IgD-negative memory B cell (primary cell): ENCODE measurements at regions not wholly inside any gene's neighbourhood (a gene's known extent, or its start where the extent isn't known, plus 50 kb on each side); places are given as distances from the start of the nearest gene placed in this dataset.
A peak's percentile ranks its signal among the peaks of the same experiment; 100 is the strongest.

Experiments
- H3K27ac Mint-ChIP-seq, 3 donors: one replicate each; pipeline ENCODE4 v1.8.0; 2020 to 2022; ENCODE audit warnings: mild to moderate bottlenecking in 3 of 3, mixed read lengths in 3 of 3, moderate library complexity in 1 of 3
- H3K27me3 Mint-ChIP-seq: one replicate; pipeline ENCODE4 v1.8.0; 2021; ENCODE audit warnings: mixed read lengths
- H3K36me3 Mint-ChIP-seq: one replicate; pipeline ENCODE4 v1.8.0; 2020; ENCODE audit warnings: mild to moderate bottlenecking, mixed read lengths
- H3K4me1 Mint-ChIP-seq, 3 donors: one replicate each; pipeline ENCODE4 v1.8.0; 2020 to 2022; ENCODE audit warnings: mixed read lengths in 3 of 3, mild to moderate bottlenecking in 1 of 3
- H3K4me3 Mint-ChIP-seq, 4 donors: one replicate each; pipeline ENCODE4 v1.8.0; 2020 to 2022; ENCODE audit warnings: mild to moderate bottlenecking in 4 of 4, mixed read lengths in 4 of 4, moderate library complexity in 3 of 4
- H3K9me3 Mint-ChIP-seq, 3 donors: one replicate each; pipeline ENCODE4 v1.8.0; 2020 to 2021; ENCODE audit warnings: mixed read lengths in 3 of 3, mild to moderate bottlenecking in 1 of 3

DNA sequence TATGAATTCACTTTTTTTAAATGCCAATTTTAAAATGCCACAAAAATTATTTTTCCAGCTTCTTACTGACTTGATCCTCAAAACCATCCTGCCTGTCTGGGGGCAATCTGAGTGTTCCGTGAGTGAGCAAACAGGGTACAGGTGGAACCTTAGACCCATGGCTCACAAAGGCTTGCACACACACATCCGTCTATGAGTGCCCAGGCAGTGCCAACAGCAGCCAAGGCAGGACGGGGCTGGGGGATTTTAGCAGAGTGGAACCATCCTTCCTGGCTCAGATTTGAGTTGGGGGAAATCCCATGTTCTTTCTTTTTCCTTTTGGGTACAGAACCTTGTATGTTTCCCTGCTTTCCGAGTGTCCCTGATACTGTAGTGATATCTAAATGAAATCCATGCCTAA is 377.7 kb upstream of the MGMT start:
- H3K9me3 Mint-ChIP-seq = peaks cover 0 to 7% (median 4%) of the 10 kb centered on the region in 3 donors
- no peaks in the 10 kb centered on the region for H3K4me1 Mint-ChIP-seq
- peaks cover 2% of the 10 kb centered on the region for H3K27me3 Mint-ChIP-seq
- H3K27ac Mint-ChIP-seq = no peak overlapping the region
- no peaks in the 10 kb centered on the region for H3K36me3 Mint-ChIP-seq
- H3K4me3 Mint-ChIP-seq = no peak overlapping the region

DNA sequence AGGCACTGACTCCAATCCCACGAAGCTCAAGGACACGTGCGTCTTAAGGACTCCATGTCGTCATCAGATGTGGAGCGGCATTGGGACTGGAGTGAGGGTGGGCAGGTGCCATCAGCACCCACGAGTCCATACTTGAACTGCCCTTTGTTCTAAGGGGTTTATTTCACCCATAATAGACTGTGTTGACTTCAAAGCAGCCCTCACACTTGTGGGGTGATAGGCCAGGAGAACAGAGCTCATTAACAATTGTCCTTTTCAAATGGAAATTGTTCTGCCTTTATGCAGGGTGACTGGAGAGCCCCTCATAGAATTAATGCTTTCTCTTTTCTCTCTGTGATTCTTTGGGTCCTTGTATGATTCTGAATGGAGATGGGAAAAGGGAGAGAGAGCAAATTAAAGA is 376.9 kb upstream of the MGMT start:
- no peak overlapping the region for H3K27ac Mint-ChIP-seq
- H3K27me3 Mint-ChIP-seq = peaks cover 2% of the 10 kb centered on the region
- H3K4me1 Mint-ChIP-seq = no peaks in the 10 kb centered on the region
- H3K9me3 Mint-ChIP-seq = peaks cover 0 to 7% (median 0%) of the 10 kb centered on the region in 3 donors
- H3K36me3 Mint-ChIP-seq = no peaks in the 10 kb centered on the region
- H3K4me3 Mint-ChIP-seq = no peak overlapping the region

DNA sequence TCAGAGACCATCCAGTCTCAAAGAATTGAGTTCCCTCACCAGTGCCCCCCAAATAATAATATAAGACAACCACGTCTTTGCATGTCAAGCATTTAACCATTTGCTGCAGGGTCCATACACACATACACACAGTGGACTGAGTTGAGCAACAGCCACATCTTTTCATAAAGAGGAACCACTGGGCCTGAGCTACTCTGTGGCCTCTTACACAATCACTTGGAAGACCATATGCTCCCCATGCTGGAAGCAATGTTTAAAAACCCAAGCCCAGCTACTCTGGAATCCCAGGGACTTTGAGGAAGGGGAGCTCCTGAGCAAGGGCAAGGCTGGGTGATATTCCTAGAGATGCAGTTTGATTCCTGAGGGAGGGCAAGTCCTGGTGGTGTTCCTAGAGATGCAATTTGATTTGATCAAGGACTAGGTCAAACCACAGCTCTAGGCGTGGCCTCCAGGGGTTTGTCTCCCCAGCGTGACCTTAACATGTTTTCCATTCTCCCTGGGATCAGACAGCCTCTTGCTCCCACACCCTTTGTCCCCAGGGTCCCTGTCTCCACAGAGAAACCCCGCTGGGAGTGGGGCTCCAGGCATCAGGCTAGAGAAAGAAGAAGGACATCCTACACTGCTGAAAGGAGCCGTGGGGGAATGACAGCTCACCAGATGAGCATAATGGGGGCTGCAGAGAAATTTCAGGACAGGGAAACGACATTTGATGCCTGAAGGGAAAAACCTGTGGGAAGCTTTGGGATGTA is 376.2 kb upstream of the MGMT start:
- H3K4me3 Mint-ChIP-seq = no peak overlapping the region
- H3K27ac Mint-ChIP-seq = no peak overlapping the region

DNA sequence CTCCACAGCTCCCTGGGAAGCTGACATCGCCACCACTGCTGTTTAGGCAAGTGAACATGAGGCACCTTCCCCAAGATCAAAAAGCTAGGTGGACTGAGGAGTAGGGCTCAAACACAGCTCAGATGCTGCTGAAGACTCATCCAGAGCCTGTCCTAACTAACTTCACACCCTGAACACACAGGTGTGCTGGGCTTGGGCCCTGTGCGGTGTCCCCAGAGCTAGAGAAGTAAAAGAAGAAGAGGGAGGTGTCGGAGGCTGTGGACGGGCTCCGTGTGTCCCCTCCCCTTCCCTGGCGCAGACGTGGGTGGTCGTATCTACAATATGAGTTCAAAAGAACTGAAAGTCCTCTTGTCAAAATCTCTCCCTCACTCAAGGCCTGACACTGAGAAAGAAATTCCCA is 373.4 kb upstream of the MGMT start:
- Mint-ChIP-seq H3K36me3 (no peaks in the 10 kb centered on the region), H3K27me3 (peaks cover 2% of the 10 kb centered on the region), H3K4me1 (no peaks in the 10 kb centered on the region), H3K4me3 (no peak overlapping the region), H3K9me3 (peaks cover 0 to under 1% (median 0%) of the 10 kb centered on the region in 3 donors), H3K27ac (no peak overlapping the region)

More for the DNA sequence above, 376.2 kb upstream of the MGMT start:
- H3K27me3 Mint-ChIP-seq = peaks cover 2% of the 10 kb centered on the region
- H3K4me1 Mint-ChIP-seq = no peaks in the 10 kb centered on the region
- H3K36me3 Mint-ChIP-seq = no peaks in the 10 kb centered on the region
- peaks cover 0 to 7% (median 0%) of the 10 kb centered on the region in 3 donors for H3K9me3 Mint-ChIP-seq

DNA sequence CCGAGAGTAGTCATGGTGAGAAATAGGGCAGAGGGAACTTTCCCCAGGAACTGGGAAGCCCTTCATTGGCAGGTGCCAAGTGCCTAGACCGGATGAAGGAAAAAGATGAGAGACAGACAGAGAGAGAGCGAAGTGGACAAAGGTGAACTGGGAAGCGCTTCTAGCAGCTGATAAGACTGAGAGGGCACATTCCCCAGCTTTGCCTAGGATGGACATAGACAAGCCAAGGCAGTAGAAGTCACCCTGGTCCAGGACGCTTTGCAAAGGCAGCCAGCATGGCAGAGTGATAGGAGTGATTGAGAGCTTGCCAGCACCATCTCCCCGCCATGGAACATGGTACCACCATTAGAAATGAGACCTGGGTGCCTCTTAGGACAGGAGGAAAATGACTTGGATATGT is 372.8 kb upstream of the MGMT start:
- no peaks in the 10 kb centered on the region for H3K4me1 Mint-ChIP-seq
- H3K36me3 Mint-ChIP-seq = no peaks in the 10 kb centered on the region
- peak overlapping the region in 1 of 4 donors; percentile 35 for H3K4me3 Mint-ChIP-seq
- no peak overlapping the region for H3K27ac Mint-ChIP-seq
- peaks cover 2% of the 10 kb centered on the region for H3K27me3 Mint-ChIP-seq
- peaks cover 0 to under 1% (median 0%) of the 10 kb centered on the region in 3 donors for H3K9me3 Mint-ChIP-seq

DNA sequence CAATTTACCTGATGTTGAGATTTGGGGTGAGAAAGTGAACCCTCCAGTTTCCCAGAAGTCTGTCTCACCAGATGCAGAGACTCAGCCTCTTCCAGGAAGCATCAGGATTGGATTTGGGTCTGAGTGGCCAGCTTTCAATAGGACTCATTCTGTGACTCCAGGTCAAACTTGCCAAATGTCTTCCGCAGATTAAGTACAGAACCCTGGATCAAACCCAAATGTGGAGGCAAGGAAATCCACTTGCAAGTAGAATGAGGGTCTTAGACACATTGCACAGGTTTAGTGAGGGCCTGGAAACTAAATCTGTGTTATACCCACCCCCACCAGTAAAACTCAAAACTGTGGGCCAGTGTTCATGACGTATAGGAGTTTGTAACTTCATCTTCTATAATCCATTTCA is 372.2 kb upstream of the MGMT start:
- Mint-ChIP-seq H3K27ac (no peak overlapping the region), H3K9me3 (peaks cover 0 to 2% (median 0%) of the 10 kb centered on the region in 3 donors), H3K4me1 (no peaks in the 10 kb centered on the region), H3K36me3 (no peaks in the 10 kb centered on the region), H3K27me3 (peaks cover 2% of the 10 kb centered on the region), H3K4me3 (no peak overlapping the region)

DNA sequence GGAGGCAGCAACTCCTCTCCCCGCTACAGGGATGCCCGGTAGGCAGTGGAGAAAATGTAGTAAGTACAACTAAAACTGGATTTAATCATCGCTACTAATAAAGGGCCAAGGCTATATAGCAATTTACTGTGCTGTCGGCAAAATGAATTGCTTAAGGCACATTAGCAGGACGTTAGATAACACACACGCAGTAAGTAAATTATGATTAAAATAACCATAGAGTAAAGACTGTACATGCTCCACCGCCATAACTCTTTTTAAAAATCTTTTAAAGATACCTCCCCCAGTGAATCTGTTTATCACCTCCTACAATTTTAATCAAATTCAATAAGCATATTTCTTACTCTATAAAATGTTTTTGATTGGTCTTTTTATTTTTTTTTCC is 371.4 kb upstream of the MGMT start:
- Mint-ChIP-seq H3K27ac (no peak overlapping the region), H3K4me1 (no peaks in the 10 kb centered on the region), H3K36me3 (no peaks in the 10 kb centered on the region), H3K9me3 (peaks cover 0 to 2% (median 0%) of the 10 kb centered on the region in 3 donors), H3K4me3 (no peak overlapping the region), H3K27me3 (no peaks in the 10 kb centered on the region)

DNA sequence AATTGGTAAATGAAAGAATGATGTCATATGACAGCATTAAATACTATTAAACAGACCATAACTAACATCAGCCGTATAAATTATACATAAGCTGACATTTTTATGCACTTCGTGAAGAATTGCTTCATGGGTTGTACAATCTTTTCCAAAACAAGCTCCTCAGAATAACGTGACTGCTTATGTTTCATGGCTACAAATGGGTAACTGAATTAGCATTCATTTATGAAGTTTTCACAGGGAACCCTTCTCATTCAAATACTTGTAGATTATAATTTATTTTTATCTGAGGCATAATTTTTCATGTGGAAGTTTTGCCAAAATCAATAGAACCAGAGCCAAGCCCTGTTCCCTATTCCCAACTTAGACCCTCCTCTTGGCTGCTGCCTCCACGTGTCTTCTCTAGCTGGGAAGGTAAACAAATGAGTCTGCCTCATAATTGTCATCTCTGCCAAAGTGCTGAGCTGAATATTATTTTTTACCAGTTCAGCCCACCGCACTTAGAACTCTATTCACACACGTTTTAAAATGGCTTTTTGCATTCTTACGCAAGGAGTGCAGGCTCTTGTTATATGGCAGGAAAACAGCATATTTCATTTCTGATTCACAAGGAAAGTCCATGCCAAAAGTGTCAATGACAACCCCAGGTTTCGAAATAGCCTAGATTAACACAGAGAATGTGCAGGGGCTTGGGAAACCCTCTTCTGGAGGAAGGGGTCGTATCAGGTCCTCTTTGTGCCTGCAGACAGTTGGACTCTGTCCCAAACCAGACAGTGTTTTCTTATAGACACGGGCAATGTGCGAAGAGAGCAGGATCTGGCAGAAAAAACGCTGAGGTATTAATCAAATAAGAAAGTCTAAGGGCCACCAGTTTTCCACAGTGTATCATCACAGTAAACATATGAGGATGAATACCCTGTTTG is 370.7 kb upstream of the MGMT start:
- no peaks in the 10 kb centered on the region for H3K4me1 Mint-ChIP-seq
- H3K27ac Mint-ChIP-seq = no peak overlapping the region
- no peaks in the 10 kb centered on the region for H3K36me3 Mint-ChIP-seq
- H3K4me3 Mint-ChIP-seq = no peak overlapping the region
- H3K9me3 Mint-ChIP-seq = peaks cover 0 to 2% (median 0%) of the 10 kb centered on the region in 3 donors
- H3K27me3 Mint-ChIP-seq = no peaks in the 10 kb centered on the region

DNA sequence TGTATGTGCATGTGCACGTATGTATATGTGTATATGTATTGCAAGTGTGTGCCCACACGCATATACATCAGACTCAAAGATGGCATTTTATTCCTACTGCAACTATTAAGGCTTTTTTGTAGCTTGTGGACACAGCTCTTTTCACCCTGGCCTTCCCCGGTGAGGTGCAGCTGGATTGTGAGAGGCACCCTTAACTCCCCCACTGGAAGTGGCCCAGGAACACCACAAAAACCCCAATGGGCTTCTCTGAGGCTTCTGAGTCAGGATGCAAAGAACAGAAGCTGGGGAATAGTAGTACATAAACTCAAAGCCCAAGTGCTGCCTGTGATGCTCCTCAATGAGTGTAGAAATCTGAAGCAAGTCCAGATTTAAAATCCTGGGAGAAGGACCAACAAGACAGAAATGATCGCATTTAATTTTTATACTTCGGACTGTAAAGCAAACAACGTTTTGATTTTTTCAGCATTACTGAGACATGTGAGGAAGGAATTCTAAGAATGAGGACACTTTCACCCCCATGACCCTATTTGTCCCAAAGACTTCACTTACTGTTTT is 369.2 kb upstream of the MGMT start:
- peaks cover 0 to 2% (median 0%) of the 10 kb centered on the region in 3 donors for H3K9me3 Mint-ChIP-seq
- H3K27ac Mint-ChIP-seq = no peak overlapping the region
- H3K4me1 Mint-ChIP-seq = peaks cover 0 to 1% (median 0%) of the 10 kb centered on the region in 3 donors
- H3K4me3 Mint-ChIP-seq = no peak overlapping the region
- H3K36me3 Mint-ChIP-seq = no peaks in the 10 kb centered on the region
- no peaks in the 10 kb centered on the region for H3K27me3 Mint-ChIP-seq

DNA sequence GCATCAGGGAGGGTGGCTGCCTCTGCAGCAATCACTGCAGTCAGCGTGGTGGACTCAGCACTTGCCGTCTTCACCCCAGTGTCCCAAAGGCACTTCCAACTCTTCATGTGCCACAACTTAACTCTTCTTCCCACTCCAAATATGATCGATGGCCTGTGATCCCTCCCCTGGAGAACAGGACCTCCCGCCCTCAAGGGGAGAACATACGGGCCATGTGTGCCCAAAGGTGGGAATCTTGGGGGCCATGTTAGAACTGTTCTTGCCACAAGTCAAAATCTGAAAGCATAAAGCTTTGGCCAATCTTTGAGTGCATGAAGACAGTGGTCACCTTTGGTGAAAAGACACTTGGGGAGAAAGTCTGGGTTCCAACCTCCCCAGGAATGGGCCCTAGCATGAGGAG is 368.5 kb upstream of the MGMT start:
- no peak overlapping the region for H3K27ac Mint-ChIP-seq
- H3K4me1 Mint-ChIP-seq = peaks cover 0 to 2% (median 0%) of the 10 kb centered on the region in 3 donors
- H3K36me3 Mint-ChIP-seq = no peaks in the 10 kb centered on the region

DNA sequence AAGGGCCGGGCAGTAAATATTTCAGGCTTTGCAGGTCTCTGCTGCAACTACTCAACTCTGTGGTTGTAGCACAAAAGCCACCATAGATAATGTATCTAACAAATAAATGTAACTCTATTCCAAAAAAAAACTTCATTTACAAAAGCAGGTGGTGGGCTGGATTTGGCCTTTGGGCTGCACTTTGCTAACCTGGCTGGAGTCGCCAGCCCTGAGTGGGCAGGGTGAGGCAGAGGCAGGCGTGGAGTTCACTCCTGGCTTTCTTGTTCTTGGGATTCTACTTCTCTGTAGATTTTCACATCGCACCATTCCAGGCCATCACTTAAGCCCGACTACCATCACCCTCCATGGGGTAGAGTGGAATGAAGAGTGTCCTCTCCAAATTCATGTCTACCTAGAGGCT is 367.6 kb upstream of the MGMT start:
- Mint-ChIP-seq H3K9me3 (peaks cover 0 to 2% (median 0%) of the 10 kb centered on the region in 3 donors), H3K27me3 (no peaks in the 10 kb centered on the region), H3K4me1 (peaks cover 0 to 2% (median 0%) of the 10 kb centered on the region in 3 donors), H3K27ac (no peak overlapping the region), H3K36me3 (no peaks in the 10 kb centered on the region), H3K4me3 (no peak overlapping the region)

More for the DNA sequence above, 368.5 kb upstream of the MGMT start:
- Mint-ChIP-seq H3K27me3 (no peaks in the 10 kb centered on the region), H3K9me3 (peaks cover 0 to 2% (median 0%) of the 10 kb centered on the region in 3 donors), H3K4me3 (no peak overlapping the region)

DNA sequence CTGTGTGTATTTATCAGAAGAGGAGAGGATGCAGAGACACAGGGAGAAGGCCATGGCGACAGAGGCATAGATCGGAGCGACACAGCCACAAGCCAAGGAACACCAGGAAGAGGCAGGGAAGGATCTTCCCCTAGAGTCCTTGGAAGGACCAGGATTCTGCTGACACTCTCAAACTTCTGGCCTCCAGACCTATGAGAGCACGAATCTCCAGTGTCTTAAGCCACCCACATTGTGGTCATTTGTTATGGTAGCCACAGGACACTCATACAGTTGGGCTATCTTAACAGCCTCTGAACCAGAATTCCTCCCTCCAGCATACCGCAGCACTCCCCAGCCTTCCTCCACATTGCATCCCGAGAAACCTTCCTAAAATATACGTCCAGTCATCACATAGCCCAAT is 367.0 kb upstream of the MGMT start:
- Mint-ChIP-seq H3K36me3 (no peaks in the 10 kb centered on the region), H3K4me1 (peaks cover 0 to 3% (median 0%) of the 10 kb centered on the region in 3 donors), H3K4me3 (no peak overlapping the region)

DNA sequence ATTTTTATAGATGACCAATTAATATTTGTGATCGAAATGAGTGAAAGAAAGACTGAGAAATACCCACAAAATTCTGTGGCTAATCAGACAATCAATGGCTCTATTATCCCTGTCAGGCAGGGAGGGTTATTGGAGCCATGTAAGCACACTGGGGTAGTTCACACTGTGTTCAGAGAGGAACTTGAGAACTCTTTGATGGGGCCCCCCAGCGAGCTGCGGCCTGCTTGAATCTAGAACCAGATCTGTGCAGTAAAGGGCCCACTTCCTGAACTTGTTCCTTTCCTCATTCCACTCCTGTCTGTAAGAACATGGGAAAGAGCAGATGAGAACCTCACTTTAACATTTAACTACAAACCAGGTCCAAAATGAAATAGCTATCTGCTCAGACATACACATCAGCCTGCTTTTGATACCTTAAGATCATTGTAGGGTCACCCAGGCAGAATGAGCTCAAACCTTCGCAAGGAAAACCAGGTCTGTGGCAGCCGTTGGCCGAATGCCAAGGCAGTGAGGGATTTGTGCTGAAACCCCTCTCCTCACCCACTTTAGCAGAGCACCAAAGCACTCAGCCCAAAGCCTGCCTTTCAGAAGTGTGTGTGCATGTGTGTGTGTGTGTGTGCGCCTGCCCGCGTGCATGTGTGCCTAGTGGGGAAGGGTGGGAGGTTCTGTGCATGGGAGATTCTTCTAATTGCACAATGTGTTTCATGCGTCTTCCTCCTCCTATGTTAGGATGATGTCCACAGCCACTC is 365.6 kb upstream of the MGMT start:
- Mint-ChIP-seq H3K9me3 (peaks cover 0 to 2% (median 0%) of the 10 kb centered on the region in 3 donors), H3K36me3 (no peaks in the 10 kb centered on the region), H3K27me3 (no peaks in the 10 kb centered on the region), H3K4me3 (no peak overlapping the region), H3K27ac (no peak overlapping the region), H3K4me1 (peaks cover 0 to 3% (median 0%) of the 10 kb centered on the region in 3 donors)

More for the DNA sequence above, 367.0 kb upstream of the MGMT start:
- Mint-ChIP-seq H3K27ac (no peak overlapping the region), H3K27me3 (no peaks in the 10 kb centered on the region), H3K9me3 (peaks cover 0 to 2% (median 0%) of the 10 kb centered on the region in 3 donors)

DNA sequence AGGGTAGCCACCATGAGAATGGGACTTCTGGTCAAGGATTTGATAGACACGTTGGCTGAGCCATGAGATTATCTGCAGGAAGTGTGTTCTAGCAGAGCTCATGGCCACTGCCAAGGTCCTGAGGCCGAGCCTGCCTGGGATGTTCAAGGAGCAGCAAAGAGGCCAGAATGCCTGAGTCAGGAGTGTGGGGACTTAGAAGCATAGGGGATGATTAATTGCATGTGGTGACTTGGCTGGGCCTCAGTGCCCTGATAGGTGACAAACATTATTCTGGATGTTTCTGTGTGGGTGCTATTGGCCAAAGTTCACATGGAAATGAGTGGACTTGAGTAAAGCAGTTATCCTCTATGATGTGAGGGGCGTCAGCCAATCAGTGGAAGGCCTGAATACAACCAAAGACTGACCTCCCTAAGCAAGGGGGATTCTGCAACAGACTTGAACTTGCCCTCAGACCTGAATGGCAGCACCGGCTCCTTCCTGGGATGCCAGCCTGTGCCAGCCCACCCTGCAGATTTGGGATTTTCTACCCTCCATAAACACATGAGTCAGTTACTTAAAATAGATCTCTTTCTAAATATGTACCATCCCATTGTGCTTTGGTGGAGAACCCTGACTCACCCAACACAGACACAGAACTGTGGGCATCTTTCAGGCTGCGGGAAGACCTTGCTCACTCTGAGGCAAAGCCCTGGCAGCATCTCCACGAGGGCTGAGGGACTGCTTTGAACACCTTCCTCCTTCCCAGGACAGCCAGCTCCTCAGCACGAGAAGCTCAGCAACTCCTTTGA is 363.9 kb upstream of the MGMT start:
- peaks cover 0 to 3% (median 0%) of the 10 kb centered on the region in 3 donors for H3K4me1 Mint-ChIP-seq
- peaks cover 0 to 2% (median 2%) of the 10 kb centered on the region in 3 donors for H3K9me3 Mint-ChIP-seq
- H3K27me3 Mint-ChIP-seq = no peaks in the 10 kb centered on the region
- H3K4me3 Mint-ChIP-seq = no peak overlapping the region
- no peak overlapping the region for H3K27ac Mint-ChIP-seq
- H3K36me3 Mint-ChIP-seq = no peaks in the 10 kb centered on the region
